B cell (primary cell): ENCODE measurements at regions not wholly inside any gene's neighbourhood (a gene's known extent, or its start where the extent isn't known, plus 50 kb on each side); places are given as distances from the start of the nearest gene placed in this dataset.

ENCODE experiments used
- ATAC-seq: fragments of 200-7000 bp; cut with Tn5 transposase; one replicate; pipeline ENCODE4 v1.10.0; 2021; ENCODE audit warnings: low read depth, mild to moderate bottlenecking, moderate number of reproducible peaks, moderate library complexity
- CTCF ChIA-PET: fragments of 350-600 bp; sonication (Branson Sonifier 250); formaldehyde crosslinking; loops from one replicate; lab custom pipeline; 2021; ENCODE audit warnings: antibody characterized with exemption, inconsistent platforms; lab: Charles Lee
- POLR2A ChIA-PET: fragments of 350-600 bp; sonication (Branson Sonifier 250); formaldehyde crosslinking; loops from one replicate; lab custom pipeline; 2021; ENCODE audit warnings: antibody characterized with exemption; lab: Charles Lee
- DNase-seq: peaks from one replicate; pipeline ENCODE4 v3.0.0; 2013
- H2AFZ ChIP-seq: 2 replicates; pipeline ENCODE4 v1.6.1; 2012; ENCODE audit warnings: mild to moderate bottlenecking, low read depth, low read length; ENCODE audit not compliant: insufficient read depth, poor library complexity, severe bottlenecking
- H3K27ac ChIP-seq, 2 donors: 1 replicate in 1 of 2; 2 replicates in 1 of 2; pipeline ENCODE4 v1.5.1; 2012 to 2013; ENCODE audit warnings: low read length in 2 of 2, mild to moderate bottlenecking in 2 of 2, moderate library complexity in 1 of 2
- H3K27me3 ChIP-seq, 4 experiments: fragments of 200-600 bp in 1 of 4; sonication (generic) in 1 of 4; replicated peaks in 1 of 4; 1 replicate in 2 of 4; 2 replicates in 2 of 4; pipeline versions ENCODE4 v1.6.1 to v1.7.0; 2013 to 2016; ENCODE audit warnings: low read length in 3 of 4, mild to moderate bottlenecking in 2 of 4, mixed read lengths in 1 of 4, moderate library complexity in 1 of 4; ENCODE audit not compliant: insufficient read depth in 4 of 4, control insufficient read depth in 3 of 4; ENCODE audit errors: control extremely low read depth in 1 of 4
- H3K36me3 ChIP-seq, 2 experiments: replicated peaks in 1 of 2; 1 replicate in 1 of 2; 2 replicates in 1 of 2; pipeline versions ENCODE4 v1.6.1 to v1.7.1; 2013; ENCODE audit warnings: low read length in 1 of 2; ENCODE audit not compliant: insufficient read depth in 2 of 2, control insufficient read depth in 1 of 2; ENCODE audit errors: control extremely low read depth in 1 of 2, extremely low read depth in 1 of 2
- H3K4me1 ChIP-seq, 2 donors: fragments of 200-600 bp in 1 of 2; sonication (generic) in 1 of 2; 1 replicate in 1 of 2; 2 replicates in 1 of 2; pipeline versions ENCODE4 v1.5.1 to v1.6.1; 2013 to 2017; ENCODE audit warnings: low read length in 2 of 2; ENCODE audit not compliant: control insufficient read depth in 2 of 2, insufficient read depth in 2 of 2
- H3K4me2 ChIP-seq: replicated peaks from 2 replicates; pipeline ENCODE3; 2012; ENCODE audit warnings: mild to moderate bottlenecking, low read depth, low read length; ENCODE audit not compliant: poor library complexity, severe bottlenecking
- H3K4me3 ChIP-seq, 5 experiments: fragments of 200-600 bp in 1 of 5; sonication (generic) in 1 of 5; 1 replicate in 3 of 5; 2 replicates in 2 of 5; pipeline versions ENCODE4 v1.5.1 to v1.7.0; 2011 to 2016; ENCODE audit warnings: low read length in 4 of 5, mild to moderate bottlenecking in 4 of 5, low read depth in 2 of 5, control low read depth in 1 of 5, moderate library complexity in 1 of 5; ENCODE audit not compliant: insufficient read depth in 1 of 5; ENCODE audit errors: control extremely low read depth in 1 of 5, extremely low read depth in 1 of 5
- H3K79me2 ChIP-seq: fragments of 200-600 bp; sonication (generic); one replicate; pipeline ENCODE4 v1.6.0; 2016; ENCODE audit warnings: low read length; ENCODE audit not compliant: control insufficient read depth, insufficient read depth
- H3K9ac ChIP-seq: fragments of 200-600 bp; sonication (generic); 2 replicates; pipeline ENCODE4 v1.6.1; 2017; ENCODE audit warnings: mild to moderate bottlenecking, low read length, moderate library complexity
- H3K9me3 ChIP-seq, 3 donors: one replicate each; pipeline versions ENCODE4 v1.6.1 to v1.7.1; 2013; ENCODE audit warnings: low read length in 2 of 3; ENCODE audit not compliant: control insufficient read depth in 2 of 3, insufficient read depth in 1 of 3; ENCODE audit errors: control extremely low read depth in 1 of 3
- H4K20me1 ChIP-seq: 2 replicates; pipeline ENCODE4 v1.6.0; 2012; ENCODE audit warnings: mild to moderate bottlenecking, low read length; ENCODE audit not compliant: insufficient read depth, control insufficient read depth, poor library complexity, severe bottlenecking
- H3K27ac Mint-ChIP-seq: one replicate; pipeline ENCODE4 v1.8.0; 2021; ENCODE audit warnings: mixed read lengths
- H3K27me3 Mint-ChIP-seq: one replicate; pipeline ENCODE4 v1.8.0; 2021; ENCODE audit warnings: mixed read lengths
- H3K4me1 Mint-ChIP-seq: one replicate; pipeline ENCODE4 v1.8.0; 2021; ENCODE audit warnings: mixed read lengths
- H3K4me3 Mint-ChIP-seq: one replicate; pipeline ENCODE4 v1.8.0; 2021; ENCODE audit warnings: mixed read lengths
- H3K9me3 Mint-ChIP-seq: one replicate; pipeline ENCODE4 v1.8.0; 2022; ENCODE audit warnings: mixed read lengths; ENCODE audit not compliant: insufficient read depth
- EZH2 ChIP-seq: IDR thresholded peaks from 2 replicates; pipeline ENCODE4 v1.6.1; 2012; ENCODE audit warnings: borderline replicate concordance, low read depth, mild to moderate bottlenecking, moderate library complexity, low read length; ENCODE audit not compliant: insufficient read depth, poor library complexity, severe bottlenecking
- WGBS: methylation state at CpG from one replicate; pipeline ENCODE4 v1.1.5; 2013; ENCODE audit warnings: missing lambda C conversion rate; ENCODE audit not compliant: insufficient coverage; 5-methylcytosine and 5-hydroxymethylcytosine counted together
- intact Hi-C: fragments of 100-400 bp; cut with micrococcal nuclease; formaldehyde crosslinking; loops from one replicate; pipeline ENCODE4 v1.10.0; 2022
- TF ChIP-seq, protein P1 (sequence below): fragments of 200-600 bp; IDR thresholded peaks from one replicate; pipeline ENCODE4 v1.8.0; 2022; ENCODE audit warnings: antibody characterized with exemption, mild to moderate bottlenecking

DNA sequence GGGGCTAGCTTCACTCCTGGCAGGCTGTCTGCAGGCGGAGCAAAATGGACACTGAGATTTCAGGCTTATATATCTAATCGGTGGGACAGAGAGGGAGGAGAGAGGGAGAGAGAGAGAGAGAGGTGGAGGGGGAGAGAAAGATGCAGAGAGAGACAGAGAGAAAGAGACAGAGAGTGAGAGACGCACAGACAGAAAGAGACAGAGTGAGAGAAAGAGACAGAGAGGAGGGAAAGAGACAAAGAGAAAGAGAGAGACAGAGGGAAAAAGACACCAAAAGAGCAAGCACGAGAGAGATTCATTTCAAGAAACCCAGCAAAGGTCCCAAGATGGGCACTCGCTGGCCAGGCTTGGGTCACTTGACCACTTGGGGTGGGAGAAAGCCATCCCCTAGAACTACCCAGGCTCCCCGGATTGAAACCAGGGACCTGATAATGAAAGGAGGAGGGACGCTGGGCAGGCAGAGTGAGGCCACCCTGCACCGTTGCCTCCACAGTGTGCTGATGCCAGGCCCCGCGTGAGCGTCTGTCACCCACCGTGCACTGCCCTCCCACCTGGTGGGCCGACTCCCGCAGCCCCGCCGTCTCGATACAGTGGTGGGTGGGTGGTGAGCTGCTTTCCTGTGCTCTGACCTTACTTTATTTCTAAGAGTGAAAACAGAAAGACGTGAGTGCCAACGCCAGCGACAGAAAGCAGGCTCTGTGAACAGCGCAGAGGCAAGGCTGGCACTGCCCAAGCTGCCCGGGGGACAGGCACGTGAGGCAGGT, 67.9 kb upstream of the SLCO4A1 start:
- Histone ChIP-seq H3K79me2 (no peaks in the 10 kb centered on the region), H3K36me3 (no peaks in the 10 kb centered on the region), H4K20me1 (no peaks in the 10 kb centered on the region), H3K4me2 (no peak overlapping the region), H3K9me3 (peaks cover 0 to 15% (median 0%) of the 10 kb centered on the region in 3 donors), H3K4me3 (no peak overlapping the region), H2AFZ (no peak overlapping the region), H3K4me1 (no peaks in the 10 kb centered on the region), H3K27me3 (peaks cover 0 to 35% (median 8%) of the 10 kb centered on the region in 4 experiments), H3K27ac (no peak overlapping the region), H3K9ac (no peak overlapping the region)
- Mint-ChIP-seq H3K27me3 (peaks cover 55% of the 10 kb centered on the region), H3K9me3 (no peaks in the 10 kb centered on the region), H3K4me1 (peaks cover 3% of the 10 kb centered on the region), H3K4me3 (no peak overlapping the region), H3K27ac (no peak overlapping the region)
- TF ChIP-seq, protein P1, sequence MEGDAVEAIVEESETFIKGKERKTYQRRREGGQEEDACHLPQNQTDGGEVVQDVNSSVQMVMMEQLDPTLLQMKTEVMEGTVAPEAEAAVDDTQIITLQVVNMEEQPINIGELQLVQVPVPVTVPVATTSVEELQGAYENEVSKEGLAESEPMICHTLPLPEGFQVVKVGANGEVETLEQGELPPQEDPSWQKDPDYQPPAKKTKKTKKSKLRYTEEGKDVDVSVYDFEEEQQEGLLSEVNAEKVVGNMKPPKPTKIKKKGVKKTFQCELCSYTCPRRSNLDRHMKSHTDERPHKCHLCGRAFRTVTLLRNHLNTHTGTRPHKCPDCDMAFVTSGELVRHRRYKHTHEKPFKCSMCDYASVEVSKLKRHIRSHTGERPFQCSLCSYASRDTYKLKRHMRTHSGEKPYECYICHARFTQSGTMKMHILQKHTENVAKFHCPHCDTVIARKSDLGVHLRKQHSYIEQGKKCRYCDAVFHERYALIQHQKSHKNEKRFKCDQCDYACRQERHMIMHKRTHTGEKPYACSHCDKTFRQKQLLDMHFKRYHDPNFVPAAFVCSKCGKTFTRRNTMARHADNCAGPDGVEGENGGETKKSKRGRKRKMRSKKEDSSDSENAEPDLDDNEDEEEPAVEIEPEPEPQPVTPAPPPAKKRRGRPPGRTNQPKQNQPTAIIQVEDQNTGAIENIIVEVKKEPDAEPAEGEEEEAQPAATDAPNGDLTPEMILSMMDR: no peak
- no peak for TF ChIP-seq EZH2
- intact Hi-C loops: no loop called here
- ChIA-PET POLR2A (no interaction called here), CTCF (interaction anchor here (0.7 kb wide), 1 partner anchor 210 kb away, joined by 3 read pairs; no protein-coding TSS in a partner anchor)
- whole genome bisulfite sequencing: 89% methylated on average over 23 of the region's 23 CpGs
- ATAC-seq (no peak), DNase-seq (no peak)

DNA sequence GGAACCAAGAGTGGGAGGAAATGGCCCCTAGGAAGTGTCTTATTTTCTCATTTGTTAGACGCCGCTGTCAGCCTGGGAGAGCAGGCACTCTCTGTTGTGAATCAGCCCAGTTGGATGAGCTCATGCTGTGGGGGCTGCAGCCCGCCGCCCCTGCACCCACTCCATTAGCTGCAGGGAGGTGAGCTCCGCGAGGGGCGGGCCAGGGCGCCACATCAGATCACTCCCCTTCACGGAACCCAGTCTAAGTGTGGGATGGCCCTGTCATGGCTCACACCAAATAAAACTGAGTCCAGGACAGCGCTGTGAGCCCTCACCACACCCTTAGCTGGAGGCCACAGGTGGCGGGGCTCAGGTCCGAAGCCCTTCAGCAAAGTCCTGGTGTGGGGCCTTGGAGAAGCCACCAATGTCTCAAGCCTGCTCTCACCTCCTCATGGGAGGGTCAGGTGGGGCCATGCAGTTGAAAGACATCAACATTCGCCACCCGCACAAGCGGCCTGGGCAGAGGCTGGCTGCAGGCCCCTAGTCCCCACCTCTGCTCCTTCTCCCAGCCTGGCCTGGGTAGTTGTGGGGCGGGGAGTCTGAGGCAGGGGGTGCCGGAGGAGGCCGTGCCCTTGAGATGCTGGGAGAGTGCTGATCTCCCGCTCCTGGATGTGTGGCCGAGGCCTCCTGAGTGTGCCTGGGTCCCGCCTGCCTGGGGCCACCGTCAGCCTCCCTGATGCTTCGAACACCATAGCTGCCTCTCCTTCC, 66.2 kb upstream of the SLCO4A1 start:
- DNase-seq (no peak), ATAC-seq (no peak)
- TF ChIP-seq, protein P1: no peak
- no peak for TF ChIP-seq EZH2
- no peaks in the 10 kb centered on the region for H3K79me2 ChIP-seq
- Mint-ChIP-seq H3K4me3 (no peak overlapping the region), H3K9me3 (no peaks in the 10 kb centered on the region), H3K27ac (no peak overlapping the region), H3K27me3 (peaks cover 56% of the 10 kb centered on the region), H3K4me1 (peaks cover 2% of the 10 kb centered on the region)
- no peak overlapping the region for H3K9ac ChIP-seq
- H3K4me1 ChIP-seq: no peaks in the 10 kb centered on the region
- H3K27me3 ChIP-seq: peaks cover 0 to 47% (median 8%) of the 10 kb centered on the region in 4 experiments
- no peak overlapping the region for H2AFZ ChIP-seq
- ChIA-PET CTCF (no interaction called here), POLR2A (interaction anchor here (0.7 kb wide), 1 partner anchor 57 kb away, joined by 3 read pairs; no protein-coding TSS in a partner anchor)
- 79% methylated on average over 15 of the region's 23 CpGs for WGBS
- H3K36me3 ChIP-seq: no peaks in the 10 kb centered on the region
- no peak overlapping the region for H3K4me2 ChIP-seq
- intact Hi-C loops: no loop called here
- H3K4me3 ChIP-seq: no peak overlapping the region
- H3K27ac ChIP-seq: no peak overlapping the region
- peaks cover 0 to 13% (median 0%) of the 10 kb centered on the region in 3 donors for H3K9me3 ChIP-seq
- no peaks in the 10 kb centered on the region for H4K20me1 ChIP-seq
